ENCODE measurements at regions not wholly inside any gene's neighbourhood (a gene's known extent, or its start where the extent isn't known, plus 50 kb on each side); places are given as distances from the start of the nearest gene placed in this dataset.
"Not testable (repeated sequence)": the region's sequence is repeated elsewhere in the genome, so short reads cannot be mapped to it uniquely, and the experiment has no call there.

DNA sequence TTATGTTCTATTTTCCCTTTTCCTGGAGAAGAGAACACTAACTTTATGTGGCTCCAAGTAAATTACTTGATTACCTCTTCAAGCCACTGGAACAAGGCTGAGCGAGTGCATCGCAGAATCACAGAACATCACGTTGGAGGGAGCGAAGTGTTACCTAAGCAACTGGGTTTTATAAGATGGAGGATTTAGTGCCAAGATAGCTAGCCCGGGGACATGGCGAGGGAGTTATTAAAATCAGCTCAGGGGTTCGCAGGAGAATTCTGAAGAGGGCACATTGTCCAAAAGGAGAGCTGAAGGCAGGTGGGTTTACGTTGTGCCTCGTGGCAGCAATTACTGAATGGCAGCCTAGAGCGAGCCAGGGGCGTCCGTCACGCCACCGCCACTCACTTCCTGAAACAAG is 563.2 kb upstream of the ADAMTS16 start:
- Mint-ChIP-seq H3K27ac (no peak overlapping the region), H3K27me3 (no peaks in the 10 kb centered on the region), H3K36me3 (no peaks in the 10 kb centered on the region), H3K4me3 (no peak overlapping the region), H3K4me1 (no peaks in the 10 kb centered on the region), H3K9me3 (peaks cover 30% of the 10 kb centered on the region)
- CTCF ChIA-PET, result no interaction called here
- no peak for DNase-seq

DNA sequence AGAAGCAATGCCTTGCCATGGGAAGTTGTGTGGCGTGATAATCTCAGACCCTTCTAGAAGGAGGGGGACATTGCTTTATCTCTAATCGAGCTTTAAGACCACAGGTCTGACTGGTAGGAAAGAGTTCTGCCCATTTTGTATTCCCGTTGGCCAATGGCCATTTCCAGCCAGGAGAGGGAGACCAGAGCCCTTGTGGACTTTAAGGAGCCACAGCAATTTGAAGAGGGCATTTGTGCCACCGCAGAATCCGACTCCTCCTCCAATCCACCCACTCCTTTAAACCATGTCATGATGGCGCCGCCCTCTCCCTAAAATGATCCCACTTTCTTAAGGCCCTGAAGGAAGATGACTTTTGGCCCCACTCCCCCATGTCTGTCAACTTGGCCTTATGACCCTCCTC is 560.5 kb upstream of the ADAMTS16 start:
- CTCF ChIA-PET, result no interaction called here
- DNase-seq, result no peak
- Mint-ChIP-seq H3K4me1 (no peaks in the 10 kb centered on the region), H3K4me3 (no peak overlapping the region), H3K27me3 (no peaks in the 10 kb centered on the region), H3K36me3 (no peaks in the 10 kb centered on the region), H3K9me3 (peaks cover 36% of the 10 kb centered on the region), H3K27ac (no peak overlapping the region)

DNA sequence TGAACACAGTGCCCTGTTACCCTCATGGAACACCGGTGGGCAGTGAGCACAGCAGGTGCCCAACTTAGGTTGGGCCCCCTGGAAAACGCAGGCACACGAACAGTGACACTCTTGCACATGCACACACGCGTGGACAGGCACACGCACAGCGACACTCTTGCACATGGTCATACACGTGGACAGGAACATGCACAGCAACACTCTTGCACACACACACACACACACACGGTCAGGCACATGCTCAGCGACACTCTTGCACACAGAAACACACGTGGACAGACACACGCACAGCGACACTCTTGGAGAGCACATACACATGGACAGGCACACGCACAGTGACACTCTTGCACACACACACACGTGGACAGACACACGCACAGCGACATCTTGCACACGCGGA is 559.4 kb upstream of the ADAMTS16 start:
- Mint-ChIP-seq H3K36me3 (no peaks in the 10 kb centered on the region), H3K27ac (no peak overlapping the region), H3K4me1 (no peaks in the 10 kb centered on the region), H3K4me3 (no peak overlapping the region), H3K9me3 (peaks cover 38% of the 10 kb centered on the region), H3K27me3 (no peaks in the 10 kb centered on the region)
- no peak for DNase-seq
- CTCF ChIA-PET, result no interaction called here

DNA sequence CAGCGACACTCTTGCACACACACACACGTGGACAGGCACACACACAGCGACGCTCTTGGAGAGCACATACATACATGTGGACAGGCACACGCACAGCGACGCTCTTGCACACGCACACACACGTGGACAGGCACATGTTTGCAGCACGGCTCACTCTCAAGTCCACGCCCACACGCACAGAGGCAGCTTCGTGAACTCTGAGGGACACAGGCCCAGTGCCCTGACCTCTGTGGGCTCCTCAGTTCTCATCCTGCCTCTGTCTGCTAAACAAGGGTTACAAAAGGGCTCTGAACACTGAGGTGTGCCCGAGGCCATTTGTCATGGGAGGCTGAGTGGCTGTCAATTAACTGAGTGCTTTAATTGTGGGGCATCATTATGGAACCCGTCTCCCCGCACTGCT is 558.8 kb upstream of the ADAMTS16 start:
- no peaks in the 10 kb centered on the region for H3K4me1 Mint-ChIP-seq
- CTCF ChIA-PET, result no interaction called here
- H3K27me3 Mint-ChIP-seq, result no peaks in the 10 kb centered on the region
- H3K9me3 Mint-ChIP-seq, result peaks cover 40% of the 10 kb centered on the region
- DNase-seq, result no peak
- no peak overlapping the region for H3K4me3 Mint-ChIP-seq
- H3K27ac Mint-ChIP-seq, result no peak overlapping the region
- no peaks in the 10 kb centered on the region for H3K36me3 Mint-ChIP-seq

DNA sequence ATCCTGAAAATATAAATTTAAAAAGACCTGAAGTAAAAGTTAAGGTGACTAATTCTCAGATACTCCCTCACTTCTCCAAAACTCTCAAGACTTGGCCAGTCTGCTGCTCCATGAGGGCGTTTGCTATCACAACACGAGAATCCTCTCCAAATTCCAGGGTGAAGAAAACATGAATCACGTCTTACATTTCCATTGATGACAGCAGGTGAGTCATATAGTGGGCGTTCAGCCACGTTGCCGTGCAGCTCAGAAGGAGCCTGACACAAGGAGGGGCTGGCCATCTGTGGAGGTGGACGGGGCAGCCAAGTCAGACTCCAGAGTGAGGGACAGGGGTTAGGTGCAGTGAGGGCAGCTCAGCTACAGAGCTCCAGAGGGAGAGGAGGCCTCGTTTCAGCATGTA is 555.1 kb upstream of the ADAMTS16 start:
- CTCF ChIA-PET, result no interaction called here
- Mint-ChIP-seq H3K4me1 (no peaks in the 10 kb centered on the region), H3K36me3 (no peaks in the 10 kb centered on the region), H3K9me3 (peaks cover 39% of the 10 kb centered on the region), H3K4me3 (no peak overlapping the region), H3K27me3 (no peaks in the 10 kb centered on the region), H3K27ac (no peak overlapping the region)
- no peak for DNase-seq

DNA sequence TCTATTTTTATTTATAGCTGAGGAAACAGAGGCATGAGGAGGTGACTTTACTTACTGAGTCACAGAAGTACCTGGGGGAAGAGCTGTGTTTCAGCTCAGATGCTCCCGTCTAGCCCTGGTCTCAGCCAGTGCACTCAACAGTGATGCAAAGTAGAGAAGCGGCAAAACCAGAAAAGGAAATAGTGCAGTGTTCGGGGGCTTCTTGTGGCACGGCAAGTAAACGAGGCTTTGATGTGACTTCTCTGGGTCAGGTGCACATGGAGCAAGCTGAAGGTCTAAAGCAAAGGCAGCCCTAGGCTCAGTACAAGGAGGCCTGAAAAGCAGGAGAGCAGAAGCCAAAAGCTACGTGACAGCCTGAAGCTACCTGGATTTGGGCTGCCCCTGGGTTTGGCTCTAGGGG is 526.7 kb upstream of the ADAMTS16 start:
- H3K4me3 Mint-ChIP-seq, result no peak overlapping the region
- no peak for DNase-seq
- H3K27me3 Mint-ChIP-seq, result no peaks in the 10 kb centered on the region
- peaks cover 23% of the 10 kb centered on the region for H3K9me3 Mint-ChIP-seq
- no peak overlapping the region for H3K27ac Mint-ChIP-seq
- H3K36me3 Mint-ChIP-seq, result no peaks in the 10 kb centered on the region
- no peaks in the 10 kb centered on the region for H3K4me1 Mint-ChIP-seq
- CTCF ChIA-PET, result no interaction called here

DNA sequence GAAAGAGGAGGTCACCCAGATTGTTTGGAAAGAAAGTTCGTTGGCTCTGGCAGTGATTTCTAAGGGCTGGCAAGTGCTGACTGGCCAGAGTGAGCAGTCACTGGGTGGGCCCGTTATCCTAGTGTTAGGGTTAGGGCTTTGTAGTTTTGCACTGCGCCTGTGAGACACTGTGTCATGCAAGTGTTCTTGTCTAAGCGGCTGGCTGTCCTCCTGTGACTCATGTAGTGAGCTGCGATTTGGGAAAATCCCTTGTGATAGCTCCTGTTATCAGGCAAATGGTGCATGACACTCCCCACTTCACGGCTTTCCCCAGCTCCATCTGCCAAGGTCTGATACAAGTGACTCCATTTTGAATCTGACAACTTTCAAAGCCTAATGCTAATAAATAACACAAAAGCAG is 526.0 kb upstream of the ADAMTS16 start:
- CTCF ChIA-PET, result no interaction called here
- DNase-seq, result no peak
- H3K9me3 Mint-ChIP-seq, result peaks cover 18% of the 10 kb centered on the region
- no peak overlapping the region for H3K27ac Mint-ChIP-seq
- no peaks in the 10 kb centered on the region for H3K4me1 Mint-ChIP-seq
- H3K36me3 Mint-ChIP-seq, result no peaks in the 10 kb centered on the region
- no peak overlapping the region for H3K4me3 Mint-ChIP-seq
- no peaks in the 10 kb centered on the region for H3K27me3 Mint-ChIP-seq

DNA sequence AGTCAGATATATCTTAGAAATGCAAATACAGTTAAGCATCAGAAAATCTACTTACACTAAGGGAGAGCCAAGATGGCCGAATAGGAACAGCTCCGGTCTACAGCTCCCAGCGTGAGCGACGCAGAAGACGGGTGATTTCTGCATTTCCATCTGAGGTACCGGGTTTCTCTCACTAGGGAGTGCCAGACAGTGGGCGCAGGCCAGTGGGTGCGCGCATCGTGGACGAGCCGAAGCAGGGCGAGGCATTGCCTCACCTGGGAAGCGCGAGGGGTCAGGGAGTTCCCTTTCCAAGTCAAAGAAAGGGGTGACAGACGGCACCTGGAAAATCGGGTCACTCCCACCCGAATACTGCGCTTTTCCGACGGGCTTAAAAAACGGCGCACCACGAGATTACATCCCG is 524.8 kb upstream of the ADAMTS16 start:
- H3K27ac Mint-ChIP-seq, H3K4me3 Mint-ChIP-seq, CTCF ChIA-PET, H3K4me1 Mint-ChIP-seq, DNase-seq, H3K36me3 Mint-ChIP-seq, H3K27me3 Mint-ChIP-seq: not testable (repeated sequence)
- peaks cover 14% of the 10 kb centered on the region for H3K9me3 Mint-ChIP-seq

DNA sequence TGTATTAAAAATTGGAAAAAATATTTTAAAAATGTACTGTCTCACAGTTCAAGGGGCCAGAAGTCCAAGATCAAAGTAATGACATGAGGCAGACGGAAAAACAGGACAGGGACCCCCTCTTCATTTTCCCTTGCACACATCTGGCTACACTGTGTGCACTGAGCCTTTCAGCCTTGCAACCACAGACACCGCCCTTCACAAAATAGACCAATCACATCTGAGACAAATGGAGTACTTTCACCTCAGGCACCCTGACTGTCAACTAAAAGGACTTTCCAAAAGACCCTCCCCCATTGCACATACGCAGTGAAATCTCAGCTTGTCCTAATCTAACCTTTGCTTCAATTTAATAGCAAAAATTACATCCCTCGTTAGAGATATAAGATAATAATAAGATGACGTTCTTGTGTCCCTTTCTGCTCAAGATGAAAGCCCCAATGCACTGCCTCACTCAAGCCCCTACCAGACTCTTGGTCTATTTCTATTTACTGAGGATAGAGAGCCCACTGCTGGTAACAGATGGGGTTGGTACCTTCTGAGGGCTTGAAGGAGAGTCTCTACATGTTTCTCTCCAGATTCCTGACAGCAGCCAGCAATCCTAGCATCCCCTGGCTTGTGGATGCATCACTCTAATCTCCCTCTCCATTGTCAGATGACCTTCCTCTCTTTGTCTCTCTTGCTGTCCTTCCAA is 514.8 kb upstream of the ADAMTS16 start:
- Mint-ChIP-seq H3K36me3 (no peaks in the 10 kb centered on the region), H3K9me3 (peaks cover 9% of the 10 kb centered on the region), H3K27ac (no peak overlapping the region), H3K27me3 (no peaks in the 10 kb centered on the region), H3K4me3 (no peak overlapping the region), H3K4me1 (no peaks in the 10 kb centered on the region)
- no peak for DNase-seq
- CTCF ChIA-PET, result no interaction called here

DNA sequence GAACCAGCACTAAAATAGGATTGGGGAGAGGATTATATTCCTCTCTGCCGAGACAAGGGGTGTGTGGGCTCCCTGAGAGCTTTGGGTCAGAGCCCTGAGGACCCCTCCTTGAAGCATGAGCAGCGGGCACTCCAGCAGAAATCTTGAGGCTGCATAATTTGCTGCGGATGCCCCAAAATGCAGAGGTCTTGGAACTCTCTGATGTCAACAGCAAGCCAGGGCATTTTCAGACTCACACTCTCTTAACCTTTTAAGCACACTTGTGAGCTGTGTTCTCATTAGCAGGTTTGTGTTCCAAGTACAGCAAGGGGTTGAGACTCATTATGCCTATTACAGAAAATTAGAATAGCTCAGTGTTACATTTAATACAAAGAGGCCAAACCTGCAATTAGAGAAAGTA is 513.0 kb upstream of the ADAMTS16 start:
- H3K4me1 Mint-ChIP-seq, result no peaks in the 10 kb centered on the region
- CTCF ChIA-PET, result no interaction called here
- H3K4me3 Mint-ChIP-seq, result no peak overlapping the region
- DNase-seq, result no peak
- H3K27me3 Mint-ChIP-seq, result no peaks in the 10 kb centered on the region
- H3K27ac Mint-ChIP-seq, result no peak overlapping the region
- peaks cover 13% of the 10 kb centered on the region for H3K9me3 Mint-ChIP-seq
- no peaks in the 10 kb centered on the region for H3K36me3 Mint-ChIP-seq

DNA sequence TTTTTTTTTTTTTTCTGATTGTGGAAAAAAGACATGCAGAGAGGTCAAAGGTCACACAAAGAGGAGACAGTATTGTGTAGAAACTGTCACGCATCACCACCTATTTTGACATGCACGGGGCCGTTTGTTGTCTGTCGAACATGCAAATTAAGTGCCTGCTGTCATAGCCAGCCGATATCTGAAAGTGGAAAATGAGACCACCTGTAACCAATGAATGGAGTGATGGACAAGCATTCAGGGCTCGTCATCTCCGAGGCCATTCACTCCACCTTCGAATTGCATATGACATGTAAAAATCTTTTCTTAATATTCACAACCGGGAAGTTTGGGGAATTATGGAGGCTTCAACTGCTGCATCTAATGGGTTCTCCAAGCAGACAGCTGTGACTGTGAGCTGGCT is 512.2 kb upstream of the ADAMTS16 start:
- CTCF ChIA-PET, result no interaction called here
- no peak for DNase-seq
- Mint-ChIP-seq H3K9me3 (peaks cover 13% of the 10 kb centered on the region), H3K36me3 (no peaks in the 10 kb centered on the region), H3K4me3 (no peak overlapping the region), H3K27me3 (no peaks in the 10 kb centered on the region), H3K27ac (no peak overlapping the region), H3K4me1 (no peaks in the 10 kb centered on the region)

DNA sequence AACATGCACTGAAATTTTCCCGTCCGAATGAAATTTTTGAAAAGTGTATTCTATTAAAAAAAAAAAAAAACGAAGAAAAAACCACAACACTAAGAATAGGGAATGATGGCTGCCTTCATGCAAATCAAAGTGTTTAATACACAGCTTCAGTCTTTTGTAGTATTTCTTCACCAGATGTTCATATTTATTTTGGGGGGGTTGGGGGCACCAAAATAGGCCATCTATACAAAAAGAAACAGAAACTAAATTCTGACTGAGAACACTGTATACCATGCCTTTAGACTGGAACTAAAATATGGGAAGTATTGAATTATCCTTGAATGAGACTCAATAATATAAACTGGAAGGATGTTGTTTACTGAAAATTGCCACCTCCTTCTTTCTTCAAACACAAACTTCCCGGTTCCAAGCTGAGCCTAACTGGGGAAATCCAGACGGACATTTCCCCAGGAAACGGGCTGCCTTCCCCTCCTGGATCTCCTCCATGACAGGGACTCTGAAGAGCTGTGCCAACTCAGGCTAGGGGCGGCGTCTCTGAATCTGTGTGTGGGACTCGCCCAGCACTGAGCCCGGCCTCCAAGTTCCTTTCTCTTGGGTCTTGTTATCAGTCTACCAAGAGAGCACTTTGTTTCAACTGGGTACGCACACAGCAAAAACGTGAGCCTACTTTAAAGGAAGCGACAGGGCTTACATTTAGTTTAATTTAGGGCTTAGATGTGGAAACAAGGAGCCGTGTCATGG is 511.3 kb upstream of the ADAMTS16 start:
- DNase-seq, result no peak
- Mint-ChIP-seq H3K4me1 (no peaks in the 10 kb centered on the region), H3K4me3 (no peak overlapping the region), H3K27ac (no peak overlapping the region), H3K27me3 (no peaks in the 10 kb centered on the region), H3K9me3 (peaks cover 13% of the 10 kb centered on the region), H3K36me3 (no peaks in the 10 kb centered on the region)
- CTCF ChIA-PET, result no interaction called here

DNA sequence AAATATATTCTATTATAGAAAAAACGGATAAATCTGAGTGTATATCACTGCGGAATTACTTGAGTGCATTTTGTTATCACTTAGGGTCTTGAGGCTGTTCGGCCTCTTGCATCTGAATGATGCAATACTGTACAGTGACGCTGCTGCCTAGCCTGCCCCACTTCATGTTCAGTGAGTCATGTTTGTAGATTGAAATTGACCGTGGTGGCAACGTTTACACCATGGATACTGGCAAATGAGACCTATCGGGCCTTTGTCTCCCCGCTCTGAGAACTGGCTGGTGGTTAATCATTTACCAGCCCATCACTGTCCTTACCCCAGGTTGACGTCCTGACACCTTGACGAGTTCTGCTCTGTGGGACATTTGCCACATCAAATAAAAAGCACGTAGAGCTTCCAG is 510.1 kb upstream of the ADAMTS16 start:
- no peak for DNase-seq
- Mint-ChIP-seq H3K9me3 (peaks cover 16% of the 10 kb centered on the region), H3K4me1 (no peaks in the 10 kb centered on the region), H3K27me3 (no peaks in the 10 kb centered on the region), H3K27ac (no peak overlapping the region), H3K4me3 (no peak overlapping the region), H3K36me3 (no peaks in the 10 kb centered on the region)
- CTCF ChIA-PET, result no interaction called here

DNA sequence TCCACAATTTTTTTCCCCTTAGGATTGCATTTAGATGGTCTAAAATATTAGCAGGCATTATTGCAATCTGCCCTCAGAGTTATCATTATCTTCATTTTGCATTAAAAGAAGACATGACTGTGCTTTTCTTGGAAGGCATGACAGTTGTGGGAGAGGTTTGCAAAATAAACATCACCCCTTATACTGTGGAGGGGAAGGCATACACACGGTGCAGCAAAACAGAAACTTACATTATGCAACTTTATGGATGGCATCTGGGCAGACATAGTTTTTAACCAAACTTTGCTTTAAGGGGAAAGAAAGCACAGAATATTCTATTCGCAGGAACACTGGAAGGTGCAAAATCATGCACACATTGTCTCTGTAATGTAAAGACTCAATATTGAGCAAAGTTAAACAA is 505.8 kb upstream of the ADAMTS16 start:
- no peak for DNase-seq
- CTCF ChIA-PET, result no interaction called here
- H3K27ac Mint-ChIP-seq, result no peak overlapping the region
- no peak overlapping the region for H3K4me3 Mint-ChIP-seq
- H3K4me1 Mint-ChIP-seq, result no peaks in the 10 kb centered on the region
- H3K9me3 Mint-ChIP-seq, result peaks cover 12% of the 10 kb centered on the region
- no peaks in the 10 kb centered on the region for H3K36me3 Mint-ChIP-seq
- H3K27me3 Mint-ChIP-seq, result no peaks in the 10 kb centered on the region

DNA sequence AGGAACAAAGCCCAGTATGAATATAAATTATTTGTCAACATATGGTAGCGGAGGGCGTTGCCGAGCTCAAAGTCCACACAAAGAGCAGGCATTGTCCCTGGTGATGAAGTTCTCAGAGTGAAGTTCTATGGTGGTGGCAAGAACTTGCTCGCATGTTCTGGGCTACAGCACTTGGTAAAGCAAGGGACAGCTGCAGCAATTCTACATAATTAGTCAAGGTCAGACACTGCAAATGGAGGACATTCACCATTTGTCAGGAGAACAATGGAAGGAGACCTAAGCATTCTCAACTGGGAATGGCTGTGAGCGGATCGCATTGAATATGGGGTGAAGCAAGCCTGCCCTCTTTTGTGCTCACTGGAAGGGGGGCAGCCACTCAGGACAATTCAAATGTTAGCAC is 503.8 kb upstream of the ADAMTS16 start:
- CTCF ChIA-PET, result no interaction called here
- no peaks in the 10 kb centered on the region for H3K4me1 Mint-ChIP-seq
- no peak overlapping the region for H3K27ac Mint-ChIP-seq
- H3K9me3 Mint-ChIP-seq, result peaks cover 8% of the 10 kb centered on the region
- no peak overlapping the region for H3K4me3 Mint-ChIP-seq
- H3K27me3 Mint-ChIP-seq, result no peaks in the 10 kb centered on the region
- DNase-seq, result no peak
- no peaks in the 10 kb centered on the region for H3K36me3 Mint-ChIP-seq

Measured in activated naive CD4-positive, alpha-beta T cell treated with anti-CD3 and anti-CD28 coated beads, Interleukin-2, amount 10 ng/mL, durations not matched to agents 7 days and 5 days (primary cell).